GM19025 (cell line): ENCODE measurements at regions not wholly inside any gene's neighbourhood (a gene's known extent, or its start where the extent isn't known, plus 50 kb on each side); places are given as distances from the start of the nearest gene placed in this dataset.

ENCODE experiments used
- ATAC-seq: cut with Tn5 transposase; IDR thresholded peaks from one replicate; pipeline ENCODE4 v1.9.1; 2021; ENCODE audit warnings: mild to moderate bottlenecking, low read depth, moderate library complexity; ENCODE audit not compliant: unreplicated experiment

DNA sequence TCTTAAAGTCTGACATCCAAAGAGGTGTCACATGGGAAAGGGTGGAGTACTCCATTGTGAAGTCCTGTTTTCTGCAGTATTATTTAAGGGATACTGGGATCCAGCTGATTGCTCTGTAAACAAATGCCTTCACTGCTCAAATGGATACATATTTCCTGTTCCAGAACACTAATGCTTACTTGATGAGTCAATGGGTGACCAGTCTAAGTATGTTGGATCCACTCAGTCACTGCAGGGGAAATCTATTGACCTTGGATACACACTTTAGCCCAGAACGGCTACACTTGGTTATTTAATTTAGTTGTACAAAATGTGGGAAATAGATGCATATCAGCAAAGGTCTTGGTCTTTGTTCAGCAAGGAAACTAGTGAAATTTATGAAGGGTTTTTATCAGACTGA, 261.4 kb downstream of the MAP2K4 start:
- ATAC-seq: no peak

DNA sequence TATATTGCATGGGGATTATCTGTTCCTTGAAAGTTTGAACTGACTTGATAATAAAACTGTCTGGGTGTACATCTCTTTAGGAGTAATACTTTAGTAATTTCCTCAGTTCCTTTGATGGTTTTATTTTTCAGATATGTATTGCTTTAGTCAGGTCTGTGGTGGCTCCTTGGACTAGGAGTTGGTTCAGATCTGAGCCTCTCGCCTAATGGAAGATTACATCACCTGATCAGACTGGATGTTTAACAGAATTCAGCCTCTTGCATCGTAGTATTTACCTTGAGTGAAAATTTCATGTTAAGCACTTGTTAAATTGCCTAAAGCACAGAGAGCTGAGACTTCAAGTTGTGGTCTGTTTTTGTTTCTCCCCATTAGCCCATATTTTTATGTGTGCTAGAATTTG, 267.3 kb downstream of the MAP2K4 start:
- no peak for ATAC-seq

DNA sequence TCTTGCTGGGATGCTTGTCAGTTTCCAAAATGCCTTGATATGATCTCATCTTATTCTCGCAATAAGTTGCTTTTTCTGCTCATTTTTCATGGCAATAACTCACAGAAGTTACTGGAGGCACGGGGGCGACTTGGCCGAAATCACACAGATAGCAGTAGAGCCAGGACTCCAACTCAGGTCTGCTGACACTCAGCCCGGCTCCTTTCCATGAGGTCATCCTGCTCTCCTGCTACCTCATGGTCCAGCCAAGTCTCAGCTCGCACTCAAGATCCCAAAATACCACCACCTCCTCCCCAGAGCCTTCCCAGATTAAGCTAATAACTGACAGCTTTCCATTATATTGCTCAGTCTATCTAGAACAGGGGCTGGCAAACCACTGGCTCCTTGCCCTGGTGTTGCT, 269.5 kb downstream of the MAP2K4 start:
- ATAC-seq: no peak

DNA sequence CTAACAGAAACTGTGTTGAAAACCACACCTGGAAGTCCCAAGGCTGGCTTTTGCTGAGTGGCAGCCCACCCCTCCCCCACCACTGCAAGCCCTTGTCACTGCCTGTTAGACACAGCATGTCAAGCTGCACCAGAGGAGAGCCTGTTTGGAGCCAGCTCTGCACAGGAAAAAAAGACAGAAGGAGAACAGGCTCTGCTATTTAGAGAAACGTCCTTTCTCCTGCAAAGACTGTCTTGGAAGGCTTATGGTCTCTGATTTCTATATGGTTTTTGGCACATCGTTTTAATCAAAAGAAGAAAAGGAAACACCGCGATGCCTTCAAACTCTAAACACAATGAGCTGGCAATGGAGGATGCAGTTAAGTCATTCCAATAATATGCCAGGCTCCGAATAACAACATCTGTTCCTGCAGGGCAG, 275.5 kb downstream of the MAP2K4 start:
- no peak for ATAC-seq

DNA sequence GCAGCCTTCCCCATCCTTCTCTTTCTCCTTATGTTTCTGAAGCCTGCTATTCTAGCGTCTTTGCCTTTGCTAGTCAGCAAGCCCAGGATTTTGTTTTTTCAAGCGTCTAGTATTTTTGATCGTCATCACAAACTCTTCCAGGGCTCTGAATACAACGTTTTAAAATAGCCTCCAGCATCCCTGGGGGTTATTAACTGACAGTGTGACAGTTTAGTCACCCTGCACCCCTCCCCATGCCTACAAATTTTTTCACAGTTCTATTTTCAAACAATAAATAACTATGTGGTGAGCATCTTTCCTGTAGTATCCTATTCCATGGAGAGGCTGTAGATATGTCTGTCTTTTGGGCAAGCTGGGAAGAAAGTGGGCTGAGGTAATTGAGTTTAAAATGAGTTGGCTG, 280.9 kb downstream of the MAP2K4 start:
- ATAC-seq: no peak

DNA sequence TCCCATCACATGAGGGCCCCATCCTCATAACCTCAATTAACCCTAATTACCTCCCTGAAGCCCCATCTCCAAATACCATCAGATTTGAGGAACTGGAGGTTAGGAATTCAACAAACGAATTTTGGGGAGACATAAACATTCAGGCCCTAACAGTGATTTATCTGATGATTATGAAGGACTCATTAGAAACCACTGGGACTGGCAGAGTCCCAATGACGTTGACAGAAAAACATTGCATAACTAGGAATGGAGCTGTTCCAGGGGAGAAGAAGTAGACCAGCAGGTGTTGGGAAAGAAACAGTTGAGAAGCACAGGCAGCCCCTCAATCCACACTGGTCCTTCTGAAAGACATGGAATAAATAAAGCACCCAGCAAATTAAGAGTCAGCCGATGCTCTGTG, 282.0 kb downstream of the MAP2K4 start:
- ATAC-seq: no peak

DNA sequence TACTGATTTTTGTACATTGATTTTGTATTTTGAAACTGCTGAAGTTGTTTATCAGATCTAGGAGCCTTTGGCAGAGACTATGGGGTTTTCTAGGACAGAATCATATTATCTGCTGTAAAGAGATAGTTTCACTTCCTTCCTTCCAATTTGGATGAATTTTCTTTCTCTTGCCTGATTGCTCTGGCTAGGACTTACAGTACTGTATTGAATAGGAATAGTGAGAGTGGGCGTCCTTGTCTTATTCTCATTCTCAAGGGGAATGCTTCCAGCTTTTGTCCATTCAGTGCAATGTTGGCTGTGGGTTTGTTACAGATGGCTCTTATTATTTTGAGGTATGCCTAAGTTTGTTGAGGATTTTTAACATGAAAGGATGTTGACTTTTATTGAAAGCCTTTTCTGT, 290.1 kb downstream of the MAP2K4 start:
- ATAC-seq: no peak

DNA sequence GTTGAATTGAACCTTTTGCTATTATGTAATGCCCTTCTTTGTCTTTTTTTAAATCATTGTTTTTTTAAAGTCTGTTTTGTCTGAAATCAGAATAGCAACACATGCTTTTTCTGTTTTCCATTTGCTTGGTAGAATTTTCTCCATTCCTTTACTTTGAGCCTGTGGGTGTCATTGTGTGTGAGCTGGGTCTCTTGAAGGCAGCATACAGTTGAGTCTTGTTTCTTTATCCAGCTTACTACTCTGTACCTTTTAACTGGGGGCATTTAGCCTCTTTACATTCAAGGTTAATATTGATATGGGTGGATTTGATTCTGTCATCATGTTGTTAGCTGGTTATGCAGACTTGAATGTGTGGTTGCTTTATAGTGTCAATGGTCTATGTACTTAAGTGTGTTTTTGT, 292.0 kb downstream of the MAP2K4 start:
- no peak for ATAC-seq

DNA sequence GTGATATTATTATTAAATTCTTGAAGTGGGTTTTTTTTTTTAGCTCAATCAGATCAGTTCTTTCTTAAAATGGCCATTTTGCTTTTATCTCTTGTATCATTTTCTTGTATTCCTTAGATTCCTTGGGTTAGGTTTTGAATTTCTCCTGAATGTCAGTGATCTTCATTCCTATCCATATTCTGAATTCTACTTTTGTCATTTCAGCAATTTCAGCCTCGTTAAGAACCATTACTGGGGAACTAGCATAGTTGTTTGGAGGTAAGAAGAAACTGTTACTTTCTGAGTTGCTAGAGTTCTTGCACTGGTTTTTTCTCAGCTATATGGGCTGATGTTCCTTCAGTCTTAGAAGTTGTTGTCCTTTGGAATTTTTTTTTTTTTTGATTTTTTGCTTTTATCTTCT, 293.1 kb downstream of the MAP2K4 start:
- ATAC-seq: no peak

DNA sequence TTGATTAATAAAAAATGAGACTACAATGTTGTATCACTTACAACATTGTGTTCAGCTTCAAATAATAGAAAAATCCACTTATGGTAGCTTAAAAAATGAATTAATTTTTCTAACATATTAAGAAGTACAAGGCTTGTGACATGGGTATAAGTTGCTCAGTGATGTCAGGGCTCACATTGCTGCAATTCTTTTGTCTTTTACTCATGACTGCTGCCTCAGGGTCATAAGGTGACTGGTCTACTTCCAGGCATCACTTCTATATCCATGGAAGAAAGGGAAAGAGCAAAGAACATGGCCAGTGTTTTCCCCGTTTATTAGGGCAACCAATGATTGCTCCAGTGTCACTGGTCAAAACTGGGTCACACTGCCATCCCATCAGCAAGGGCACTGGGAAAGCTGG, 295.3 kb downstream of the MAP2K4 start:
- ATAC-seq: no peak

DNA sequence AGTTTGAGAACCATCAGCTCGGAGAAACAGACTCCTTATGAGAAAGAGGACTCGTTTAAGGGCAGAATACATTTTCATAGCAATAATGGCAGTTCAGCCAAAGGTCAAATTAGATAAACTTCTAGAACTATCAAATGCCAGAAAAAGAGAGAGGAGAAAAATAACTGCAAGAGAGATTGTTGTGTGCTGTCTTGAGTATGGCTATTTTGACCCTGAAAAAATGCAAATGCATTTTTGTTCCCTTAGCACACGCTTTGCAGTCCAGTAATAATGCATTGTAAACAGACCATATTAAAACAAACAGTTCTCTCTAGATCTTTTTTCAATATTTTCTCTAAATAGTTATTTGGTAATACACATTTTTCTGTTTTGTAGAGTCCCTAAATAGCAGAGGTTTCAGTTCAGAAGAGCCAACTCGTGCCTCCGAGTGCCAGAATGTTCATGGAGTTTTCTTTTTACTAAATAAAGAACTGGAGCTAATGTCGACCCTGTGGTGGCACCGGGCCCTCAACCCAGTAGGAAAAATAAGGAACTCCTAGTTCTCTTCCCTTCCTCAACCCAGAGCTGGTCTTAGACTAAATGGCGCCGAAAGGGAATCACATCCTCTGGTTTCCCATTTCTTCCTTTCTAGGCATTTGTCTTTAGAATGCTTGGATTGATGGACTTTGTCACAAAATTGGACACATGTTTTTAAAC, 298.0 kb downstream of the MAP2K4 start:
- no peak for ATAC-seq

DNA sequence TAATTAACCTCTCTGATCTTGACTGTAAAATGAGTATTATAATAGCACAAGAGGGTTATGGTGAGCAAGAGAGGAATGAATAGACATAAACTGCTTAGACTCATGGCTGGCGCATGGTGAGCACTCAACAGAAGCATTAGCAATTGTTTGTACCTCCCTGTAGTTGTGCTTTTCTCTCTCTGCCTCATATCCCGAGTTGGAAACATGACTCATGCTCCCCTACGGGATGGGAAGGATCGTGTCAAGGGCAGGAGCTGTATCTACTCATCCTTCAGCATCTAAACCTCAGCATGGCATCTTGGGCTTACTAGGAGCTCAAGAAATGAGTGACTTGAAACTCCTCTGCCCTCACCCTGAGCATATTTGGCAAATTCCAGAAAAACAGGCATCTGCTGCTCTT, 299.6 kb downstream of the MAP2K4 start:
- ATAC-seq: no peak

DNA sequence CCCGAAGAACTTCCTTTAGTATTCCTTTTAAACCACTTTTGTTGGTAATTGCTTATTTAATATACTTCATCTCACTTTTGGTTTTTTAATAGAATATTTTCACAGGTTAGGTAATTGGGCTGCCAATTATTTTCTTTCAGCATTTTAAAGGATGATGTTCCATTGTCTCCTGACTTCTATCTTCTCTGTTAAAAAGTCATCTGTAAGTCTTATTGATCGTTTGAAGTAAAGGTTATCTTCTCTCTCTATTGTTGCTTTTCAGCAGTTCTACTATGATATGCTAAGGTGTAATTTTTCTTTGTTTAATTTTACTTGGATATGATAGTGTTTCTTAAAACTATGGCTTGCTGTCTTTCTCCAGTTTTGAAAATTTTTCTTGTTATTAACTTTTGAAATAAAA, 307.5 kb downstream of the MAP2K4 start:
- ATAC-seq: no peak

DNA sequence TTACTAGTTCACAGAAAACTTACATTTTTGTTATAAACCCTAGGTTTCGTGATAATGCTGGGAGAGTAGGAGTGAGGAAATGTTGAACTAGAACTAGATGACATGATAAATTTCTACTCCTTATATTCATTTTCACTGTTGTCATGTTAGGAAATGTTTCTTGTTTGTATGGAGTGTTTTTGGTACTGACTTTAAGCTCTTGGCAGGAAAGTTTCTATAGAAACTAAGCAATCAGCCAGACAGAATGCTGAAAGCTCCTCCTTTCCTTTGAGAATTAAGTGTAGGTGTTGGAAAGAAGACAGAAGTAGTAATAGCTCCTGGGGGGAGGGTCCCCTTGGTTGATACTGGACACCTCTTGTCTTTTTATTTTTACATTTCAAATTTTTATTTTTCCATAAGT, 309.8 kb downstream of the MAP2K4 start:
- no peak for ATAC-seq

DNA sequence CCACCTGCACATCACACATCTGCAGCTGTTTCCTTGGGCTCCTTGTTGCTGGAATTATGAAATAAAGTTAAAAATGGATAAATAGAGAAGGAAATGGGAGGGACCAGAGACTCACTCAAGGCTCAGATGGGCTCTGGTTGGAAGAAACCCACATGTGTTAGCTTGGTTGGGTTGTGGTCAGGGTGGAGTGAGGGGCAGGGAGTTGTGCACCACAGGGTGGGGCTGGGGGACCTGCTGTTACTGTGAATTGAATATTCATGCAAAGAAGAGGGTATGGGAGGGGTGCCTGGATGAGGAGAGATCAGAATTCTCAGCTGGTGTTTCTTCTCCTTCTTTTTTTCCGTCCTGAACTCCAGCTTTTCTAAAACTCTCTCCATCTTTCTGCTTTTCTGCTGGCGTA, 320.7 kb downstream of the MAP2K4 start:
- ATAC-seq: no peak

DNA sequence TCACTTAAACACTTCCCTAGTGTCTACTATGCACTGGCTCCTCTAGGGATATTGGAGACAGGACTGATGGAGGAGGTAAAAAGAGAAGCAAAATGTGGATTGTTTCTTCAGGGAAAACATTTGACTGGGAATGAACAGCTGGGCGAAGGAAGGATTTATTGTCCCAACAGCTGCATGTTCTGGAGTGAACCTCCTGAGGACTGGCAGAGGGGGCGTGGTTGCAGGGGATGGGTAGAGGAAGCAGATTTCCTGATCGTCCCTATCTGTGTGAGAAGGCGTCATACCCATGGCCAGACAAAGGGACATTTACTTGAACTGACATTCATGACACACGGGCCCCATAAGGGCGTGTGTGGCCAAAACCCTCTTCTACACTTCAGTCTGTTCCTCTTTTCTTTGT, 321.5 kb downstream of the MAP2K4 start:
- ATAC-seq: no peak

DNA sequence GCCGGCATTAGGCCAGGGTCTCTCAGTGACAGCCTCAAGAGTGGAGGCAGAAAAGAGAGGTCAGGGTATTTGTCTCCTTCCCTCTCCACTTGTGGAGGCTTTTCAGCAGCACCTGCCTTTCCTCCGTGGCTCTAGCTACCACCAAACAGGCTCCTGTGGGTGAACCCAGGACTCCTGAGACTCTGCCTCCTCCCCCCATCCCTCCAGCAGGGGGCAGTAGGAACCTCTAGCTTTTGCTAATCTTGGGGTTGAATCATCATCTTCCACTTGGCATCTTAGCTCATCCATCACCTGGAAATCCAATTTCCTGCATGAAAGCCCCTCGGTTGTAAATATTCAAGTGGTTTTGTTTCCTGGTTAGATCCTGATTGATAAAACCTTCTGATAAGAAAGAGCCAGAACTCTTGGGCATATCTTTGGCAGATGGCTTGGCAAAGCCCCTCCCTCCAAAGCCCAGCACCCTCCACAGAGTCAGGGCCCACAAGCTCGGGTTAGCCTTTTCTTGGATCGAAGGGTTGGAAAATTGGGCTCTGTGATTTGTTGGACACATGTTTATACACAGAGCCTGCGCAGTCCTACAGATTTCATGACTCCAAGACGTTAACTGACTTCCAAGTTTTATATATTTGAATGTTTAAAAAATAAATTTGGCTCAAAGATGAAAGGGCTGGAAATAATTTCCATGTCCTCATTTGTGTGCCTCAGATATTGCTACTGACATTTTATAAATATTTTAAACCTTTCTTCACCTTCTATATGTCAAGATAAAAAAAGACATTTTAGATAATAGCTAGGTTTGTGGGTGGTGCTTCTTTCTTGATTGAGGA, 322.1 kb downstream of the MAP2K4 start:
- no peak for ATAC-seq

DNA sequence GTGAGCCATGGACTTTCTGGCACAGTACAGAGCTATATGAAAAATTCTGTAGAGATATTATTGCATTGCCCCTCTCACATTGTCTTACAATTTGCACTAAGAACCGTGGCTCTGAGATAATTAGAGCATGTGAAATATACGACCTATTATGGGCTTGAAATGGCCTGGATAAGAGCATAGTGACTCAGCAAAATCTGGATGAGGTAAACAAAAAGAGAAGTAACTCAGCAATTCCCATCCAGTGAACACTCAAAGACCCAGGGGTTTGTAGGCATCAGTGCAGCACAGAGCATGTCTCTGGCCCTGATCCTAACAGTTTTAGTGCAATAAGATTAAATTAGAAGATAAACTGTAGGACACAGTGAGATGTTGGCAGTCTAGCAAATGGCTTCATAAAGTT, 317.2 kb upstream of the MYOCD start:
- no peak for ATAC-seq

DNA sequence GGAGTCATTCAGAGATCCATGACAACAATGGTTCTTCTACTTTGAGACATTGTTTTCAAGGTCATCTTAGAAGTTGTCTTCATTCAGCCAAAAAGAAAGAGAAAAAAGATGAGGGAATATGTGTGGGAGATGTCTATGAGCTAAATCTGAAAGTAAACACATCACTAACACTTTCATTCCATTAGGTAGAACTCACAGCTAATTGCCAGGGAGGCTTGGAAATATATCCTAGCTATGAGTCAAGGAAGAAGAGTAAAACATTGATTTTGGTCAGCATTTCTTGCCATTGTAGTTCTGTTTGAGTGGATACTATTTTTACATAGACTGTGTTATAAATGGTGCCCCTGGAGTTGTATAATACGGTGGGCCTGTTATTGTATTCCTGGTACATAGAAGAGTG, 316.4 kb upstream of the MYOCD start:
- ATAC-seq: no peak

DNA sequence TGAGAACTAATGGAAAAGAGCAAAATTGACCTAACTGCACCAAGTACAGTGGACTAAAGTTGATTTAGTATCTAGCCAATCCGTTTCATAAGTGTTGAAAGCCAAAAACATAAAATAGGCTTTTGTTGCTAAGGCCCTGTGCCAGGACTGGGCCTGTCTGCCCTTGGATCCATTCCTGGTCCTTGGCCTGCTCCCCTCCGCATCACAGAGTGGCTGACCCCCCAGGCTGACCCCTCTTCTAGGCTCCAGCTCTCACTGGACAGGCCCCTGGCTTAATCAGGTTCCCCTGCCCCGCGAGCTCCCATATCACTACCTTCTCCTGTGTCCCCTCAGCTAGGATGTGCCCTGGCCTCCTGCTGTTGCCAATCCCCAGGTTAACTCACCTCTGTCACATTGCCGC, 313.6 kb upstream of the MYOCD start:
- ATAC-seq: no peak

DNA sequence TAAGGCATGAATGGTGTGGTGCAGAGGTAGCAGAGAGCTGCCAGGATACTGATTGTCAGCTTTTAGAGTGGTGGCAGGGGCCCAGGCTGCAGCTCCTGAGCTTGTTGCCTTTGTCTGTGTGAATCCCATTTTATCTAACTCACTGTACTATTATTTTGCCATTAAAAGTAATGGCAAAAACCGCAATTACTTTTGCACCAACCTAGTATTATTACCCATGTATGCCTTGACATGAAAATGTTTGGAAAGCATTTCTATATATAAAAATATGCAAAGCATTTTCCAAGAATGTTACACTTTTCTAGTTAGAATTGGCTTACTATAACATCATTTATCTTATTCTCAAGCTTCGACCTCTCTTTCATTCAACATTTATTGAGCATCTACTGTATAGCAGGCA, 308.1 kb upstream of the MYOCD start:
- ATAC-seq: no peak

DNA sequence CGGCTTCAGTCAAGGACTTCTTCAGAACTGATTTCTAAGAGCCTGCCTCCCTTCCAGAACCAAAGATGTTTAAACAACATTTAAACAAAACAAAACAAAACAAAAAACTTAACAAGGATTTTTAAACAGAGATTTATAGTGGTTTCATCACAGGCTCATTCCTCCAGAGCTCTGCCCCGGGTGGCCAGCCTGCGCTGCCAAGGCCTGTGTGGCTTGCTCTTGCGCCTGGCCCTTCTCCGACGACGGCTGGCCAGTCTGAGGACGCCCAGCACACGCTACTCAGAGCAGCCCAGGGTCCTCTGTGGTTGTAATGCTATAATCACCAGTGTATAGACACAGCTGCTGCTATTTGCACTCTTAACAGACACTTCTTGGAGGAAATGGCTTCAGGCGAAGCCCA, 307.2 kb upstream of the MYOCD start:
- ATAC-seq: no peak
